GM12878 (cell line): ENCODE measurements at regions not wholly inside any gene's neighbourhood (a gene's known extent, or its start where the extent isn't known, plus 50 kb on each side); places are given as distances from the start of the nearest gene placed in this dataset.

ENCODE experiments used
- ATAC-seq: fragments of 200-7000 bp; cut with Tn5 transposase; 3 replicates; pipeline ENCODE4 v1.9.1; 2020; ENCODE audit warnings: mild to moderate bottlenecking, moderate library complexity
- BruUV-seq: library from RNA; stranded (reverse); fragments of 400-500 nt; replicated peaks from 2 replicates; lab custom pipeline; 2021; lab: Mats Ljungman, UMichigan
- CTCF ChIA-PET: fragments of 300-600 bp; sonication (Branson Sonifier 250); formaldehyde crosslinking; extraction: SDS; loops from one replicate; lab custom pipeline; 2021; ENCODE audit warnings: inconsistent platforms; lab: Yijun Ruan, JAX
- POLR2A ChIA-PET: fragments of 350-600 bp; formaldehyde crosslinking; extraction: SDS; loops from one replicate; lab custom pipeline; 2021; ENCODE audit warnings: inconsistent platforms; lab: Charles Lee
- RAD21 ChIA-PET: fragments of 300-600 bp; sonication (Branson Sonifier 250); formaldehyde crosslinking; loops from one replicate; lab custom pipeline; 2023; ENCODE audit warnings: antibody characterized with exemption; ENCODE audit not compliant: unreplicated experiment; lab: Charles Lee
- SMC1A ChIA-PET: fragments of 300-600 bp; sonication (Branson Sonifier 250); formaldehyde crosslinking; loops from one replicate; lab custom pipeline; 2023; ENCODE audit not compliant: unreplicated experiment, uncharacterized antibody; lab: Charles Lee
- DNase-seq: peaks from one replicate; pipeline ENCODE4 v3.0.0-alpha.2; 2011; ENCODE audit warnings: low read depth, low spot score
- FAIRE-seq: peaks from 3 replicates; lab custom pipeline; 2011; peaks lifted over from hg19 to GRCh38; lab: Jason Lieb, UNC
- H2AFZ ChIP-seq: 2 replicates; pipeline ENCODE4 v1.6.0; 2011; ENCODE audit warnings: low read depth, low read length, control low read depth; ENCODE audit not compliant: control insufficient read depth
- H3K27ac ChIP-seq: 2 replicates; pipeline ENCODE4 v1.5.1; 2011; ENCODE audit warnings: control low read depth; ENCODE audit not compliant: control insufficient read depth, insufficient read depth
- H3K27me3 ChIP-seq, 2 experiments: replicated peaks in 1 of 2; 2 replicates each; pipeline versions ENCODE4 v1.6.0 to v1.6.1; 2011; ENCODE audit warnings: low read length in 1 of 2; ENCODE audit not compliant: control insufficient read depth in 2 of 2, insufficient read depth in 2 of 2
- H3K36me3 ChIP-seq, 2 experiments: 2 replicates each; pipeline ENCODE4 v1.5.1; 2011; ENCODE audit warnings: low read length in 1 of 2; ENCODE audit not compliant: control insufficient read depth in 2 of 2, insufficient read depth in 2 of 2
- H3K4me1 ChIP-seq: 2 replicates; pipeline ENCODE4 v1.6.1; 2011; ENCODE audit warnings: mild to moderate bottlenecking, low read length, moderate library complexity, mixed read lengths; ENCODE audit not compliant: control insufficient read depth, insufficient read depth
- H3K4me2 ChIP-seq: 2 replicates; pipeline ENCODE4 v1.6.0; 2011; ENCODE audit warnings: control low read depth; ENCODE audit not compliant: control insufficient read depth, insufficient read depth
- H3K4me3 ChIP-seq: fragments of 200-600 bp; sonication (generic); 2 replicates; pipeline ENCODE4 v1.5.1; 2016
- H3K79me2 ChIP-seq: 2 replicates; pipeline ENCODE4 v1.6.0; 2011; ENCODE audit warnings: low read length; ENCODE audit not compliant: control insufficient read depth, insufficient read depth
- H3K9ac ChIP-seq: 2 replicates; pipeline ENCODE4 v1.8.0; 2011; ENCODE audit warnings: low read length, control low read depth, mixed read lengths; ENCODE audit not compliant: control insufficient read depth, insufficient read depth
- H3K9me3 ChIP-seq: replicated peaks from 3 replicates; pipeline ENCODE4 v1.5.1; 2011; ENCODE audit warnings: mild to moderate bottlenecking, low read length; ENCODE audit not compliant: control insufficient read depth, insufficient read depth
- H4K20me1 ChIP-seq: 2 replicates; pipeline ENCODE4 v1.6.0; 2011; ENCODE audit not compliant: control insufficient read depth, insufficient read depth
- ATF7 ChIP-seq: fragments of 450-650 bp; IDR thresholded peaks from 2 replicates; pipeline ENCODE4 v1.6.1; 2016; ENCODE audit warnings: low read depth, mild to moderate bottlenecking
- IRF3 ChIP-seq: fragments of 450-650 bp; IDR thresholded peaks from 2 replicates; pipeline ENCODE4 v1.6.1; 2014; ENCODE audit warnings: mild to moderate bottlenecking
- IRF4 ChIP-seq: IDR thresholded peaks from 2 replicates; pipeline ENCODE4 v1.6.1; 2011; ENCODE audit warnings: low read depth, low read length
- MAX ChIP-seq: IDR thresholded peaks from 2 replicates; pipeline ENCODE4 v1.6.1; 2012; ENCODE audit warnings: low read depth, low read length, improper control_type of control experiment
- MYC ChIP-seq: IDR thresholded peaks from 2 replicates; pipeline ENCODE4 v1.6.1; 2011; ENCODE audit warnings: mild to moderate bottlenecking, low read length, moderate library complexity, inconsistent platforms; ENCODE audit not compliant: insufficient read depth, insufficient replicate concordance, insufficient read length, severe bottlenecking
- NFYB ChIP-seq: IDR thresholded peaks from 2 replicates; pipeline ENCODE4 v1.6.1; 2011; ENCODE audit warnings: low read depth, mild to moderate bottlenecking, low read length, improper control_type of control experiment, moderate library complexity; ENCODE audit not compliant: insufficient read depth
- NR2F1 ChIP-seq: fragments of 450-650 bp; conservative IDR thresholded peaks from 2 replicates; pipeline ENCODE4 v1.6.1; 2017; ENCODE audit warnings: mild to moderate bottlenecking
- POLR2AphosphoS2 ChIP-seq: IDR thresholded peaks from 2 replicates; pipeline ENCODE4 v1.6.1; 2011; ENCODE audit warnings: low read depth, mild to moderate bottlenecking, low read length, improper control_type of control experiment, moderate library complexity
- SMARCA5 ChIP-seq: fragments of 450-650 bp; IDR thresholded peaks from 2 replicates; pipeline ENCODE4 v1.6.1; 2017; ENCODE audit warnings: mild to moderate bottlenecking
- SUZ12 ChIP-seq: fragments of 200-600 bp; sonication (generic); IDR thresholded peaks from one replicate; pipeline ENCODE4 v1.6.1; 2018; ENCODE audit warnings: antibody characterized with exemption, mild to moderate bottlenecking; ENCODE audit not compliant: unreplicated experiment
- TCF7 ChIP-seq: IDR thresholded peaks from 2 replicates; pipeline ENCODE4 v1.6.1; 2014; ENCODE audit warnings: antibody characterized with exemption, borderline replicate concordance
- WRNIP1 ChIP-seq: IDR thresholded peaks from 2 replicates; pipeline ENCODE4 v1.6.1; 2011; ENCODE audit warnings: low read depth, low read length, improper control_type of control experiment, borderline replicate concordance
- WGBS: methylation state at CpG from one replicate; pipeline ENCODE4 v1.1.6; 2016; ENCODE audit warnings: low lambda C conversion rate; ENCODE audit not compliant: insufficient replicate concordance, insufficient coverage; ENCODE audit errors: missing lambda C conversion rate; 5-methylcytosine and 5-hydroxymethylcytosine counted together
- in situ Hi-C: fragments of 300-500 bp; cut with MboI; formaldehyde crosslinking; loops from 9 replicates; pipeline ENCODE4 v1.14.3; 2018; ENCODE audit warnings: mixed read lengths
- intact Hi-C: fragments of 100-400 bp; cut with micrococcal nuclease; formaldehyde crosslinking; loops from one replicate; pipeline ENCODE4 v1.14.2; 2022; ENCODE audit not compliant: unreplicated experiment
- TF ChIP-seq, protein P1 (sequence below): fragments of 450-650 bp; conservative IDR thresholded peaks from 2 replicates; pipeline ENCODE4 v1.6.1; 2017; ENCODE audit warnings: mild to moderate bottlenecking, moderate library complexity
- TF ChIP-seq, protein P2 (sequence below): fragments of 450-650 bp; formaldehyde crosslinking; IDR thresholded peaks from 2 replicates; pipeline ENCODE4 v1.4.0; 2020; ENCODE audit warnings: mild to moderate bottlenecking, moderate library complexity

GRCh38 chr19:31840371-31840770 lies 491.1 kb upstream of the TSHZ3 start:
- ChIA-PET SMC1A (no interaction called here), CTCF (interaction anchor here (1.1 kb wide), 1 partner anchor 10 kb away, joined by 3 read pairs; no protein-coding TSS in a partner anchor), POLR2A (no interaction called here), RAD21 (no interaction called here)
- H3K9ac ChIP-seq, result no peak overlapping the region
- H3K4me1 ChIP-seq, result no peaks in the 10 kb centered on the region
- intact Hi-C loops, result no loop called here
- WGBS, result 62% methylated on average over 2 of the region's 2 CpGs
- H3K4me2 ChIP-seq, result no peak overlapping the region
- no peaks in the 10 kb centered on the region for H3K79me2 ChIP-seq
- H3K27me3 ChIP-seq, result no peaks in the 10 kb centered on the region
- no peak for TF ChIP-seq SUZ12
- TF ChIP-seq NFYB, result no peak
- no peak for TF ChIP-seq IRF3
- no peak for TF ChIP-seq IRF4
- no peak for TF ChIP-seq TCF7
- TF ChIP-seq POLR2AphosphoS2, result no peak
- TF ChIP-seq, protein P1, sequence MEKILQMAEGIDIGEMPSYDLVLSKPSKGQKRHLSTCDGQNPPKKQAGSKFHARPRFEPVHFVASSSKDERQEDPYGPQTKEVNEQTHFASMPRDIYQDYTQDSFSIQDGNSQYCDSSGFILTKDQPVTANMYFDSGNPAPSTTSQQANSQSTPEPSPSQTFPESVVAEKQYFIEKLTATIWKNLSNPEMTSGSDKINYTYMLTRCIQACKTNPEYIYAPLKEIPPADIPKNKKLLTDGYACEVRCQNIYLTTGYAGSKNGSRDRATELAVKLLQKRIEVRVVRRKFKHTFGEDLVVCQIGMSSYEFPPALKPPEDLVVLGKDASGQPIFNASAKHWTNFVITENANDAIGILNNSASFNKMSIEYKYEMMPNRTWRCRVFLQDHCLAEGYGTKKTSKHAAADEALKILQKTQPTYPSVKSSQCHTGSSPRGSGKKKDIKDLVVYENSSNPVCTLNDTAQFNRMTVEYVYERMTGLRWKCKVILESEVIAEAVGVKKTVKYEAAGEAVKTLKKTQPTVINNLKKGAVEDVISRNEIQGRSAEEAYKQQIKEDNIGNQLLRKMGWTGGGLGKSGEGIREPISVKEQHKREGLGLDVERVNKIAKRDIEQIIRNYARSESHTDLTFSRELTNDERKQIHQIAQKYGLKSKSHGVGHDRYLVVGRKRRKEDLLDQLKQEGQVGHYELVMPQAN, result no peak
- TF ChIP-seq ATF7, result no peak
- TF ChIP-seq, protein P2, sequence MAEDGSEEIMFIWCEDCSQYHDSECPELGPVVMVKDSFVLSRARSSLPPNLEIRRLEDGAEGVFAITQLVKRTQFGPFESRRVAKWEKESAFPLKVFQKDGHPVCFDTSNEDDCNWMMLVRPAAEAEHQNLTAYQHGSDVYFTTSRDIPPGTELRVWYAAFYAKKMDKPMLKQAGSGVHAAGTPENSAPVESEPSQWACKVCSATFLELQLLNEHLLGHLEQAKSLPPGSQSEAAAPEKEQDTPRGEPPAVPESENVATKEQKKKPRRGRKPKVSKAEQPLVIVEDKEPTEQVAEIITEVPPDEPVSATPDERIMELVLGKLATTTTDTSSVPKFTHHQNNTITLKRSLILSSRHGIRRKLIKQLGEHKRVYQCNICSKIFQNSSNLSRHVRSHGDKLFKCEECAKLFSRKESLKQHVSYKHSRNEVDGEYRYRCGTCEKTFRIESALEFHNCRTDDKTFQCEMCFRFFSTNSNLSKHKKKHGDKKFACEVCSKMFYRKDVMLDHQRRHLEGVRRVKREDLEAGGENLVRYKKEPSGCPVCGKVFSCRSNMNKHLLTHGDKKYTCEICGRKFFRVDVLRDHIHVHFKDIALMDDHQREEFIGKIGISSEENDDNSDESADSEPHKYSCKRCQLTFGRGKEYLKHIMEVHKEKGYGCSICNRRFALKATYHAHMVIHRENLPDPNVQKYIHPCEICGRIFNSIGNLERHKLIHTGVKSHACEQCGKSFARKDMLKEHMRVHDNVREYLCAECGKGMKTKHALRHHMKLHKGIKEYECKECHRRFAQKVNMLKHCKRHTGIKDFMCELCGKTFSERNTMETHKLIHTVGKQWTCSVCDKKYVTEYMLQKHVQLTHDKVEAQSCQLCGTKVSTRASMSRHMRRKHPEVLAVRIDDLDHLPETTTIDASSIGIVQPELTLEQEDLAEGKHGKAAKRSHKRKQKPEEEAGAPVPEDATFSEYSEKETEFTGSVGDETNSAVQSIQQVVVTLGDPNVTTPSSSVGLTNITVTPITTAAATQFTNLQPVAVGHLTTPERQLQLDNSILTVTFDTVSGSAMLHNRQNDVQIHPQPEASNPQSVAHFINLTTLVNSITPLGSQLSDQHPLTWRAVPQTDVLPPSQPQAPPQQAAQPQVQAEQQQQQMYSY (CRISPR knock-in tag), result no peak
- TF ChIP-seq NR2F1, result no peak
- no peak for TF ChIP-seq SMARCA5
- no peak for TF ChIP-seq WRNIP1
- TF ChIP-seq MAX, result no peak
- no peak for TF ChIP-seq MYC
- H4K20me1 ChIP-seq, result no peaks in the 10 kb centered on the region
- H3K4me3 ChIP-seq, result no peak overlapping the region
- in situ Hi-C loops, result no loop called here
- no peak overlapping the region for H3K27ac ChIP-seq
- H3K9me3 ChIP-seq, result no peaks in the 10 kb centered on the region; the same call in 1 of the 3 replicates
- BruUV-seq, result no TSS peak
- H3K36me3 ChIP-seq, result no peaks in the 10 kb centered on the region
- ATAC-seq, result no peak
- H2AFZ ChIP-seq, result no peak overlapping the region
- no peak for FAIRE-seq
- no peak for DNase-seq
